ENCODE measurements at regions not wholly inside any gene's neighbourhood (a gene's known extent, or its start where the extent isn't known, plus 50 kb on each side); places are given as distances from the start of the nearest gene placed in this dataset.

DNA sequence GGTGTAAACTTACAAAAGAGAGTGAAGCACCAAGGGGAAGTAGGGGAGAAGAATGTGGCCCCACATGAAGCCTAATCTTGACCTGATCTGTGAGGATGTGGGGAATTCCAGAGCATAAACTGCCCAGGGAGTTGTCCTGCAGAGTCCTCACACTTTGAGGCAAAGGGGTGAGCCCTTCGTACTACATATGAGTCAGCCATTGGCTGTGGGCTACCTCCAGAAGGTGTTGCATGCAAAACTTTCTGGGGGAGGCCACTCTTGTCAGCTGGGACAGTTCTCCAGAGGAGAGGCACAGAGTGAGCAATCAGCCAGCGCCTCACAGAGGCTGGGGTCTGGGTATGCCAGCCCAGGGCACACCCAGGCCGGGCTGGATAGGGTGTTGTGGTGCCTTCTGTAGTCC, 98.1 kb upstream of the NMUR2 start:
- no peak for DNase-seq (ENCODE audit: extremely low read depth, low read depth)
- TF ChIP-seq, protein P1, sequence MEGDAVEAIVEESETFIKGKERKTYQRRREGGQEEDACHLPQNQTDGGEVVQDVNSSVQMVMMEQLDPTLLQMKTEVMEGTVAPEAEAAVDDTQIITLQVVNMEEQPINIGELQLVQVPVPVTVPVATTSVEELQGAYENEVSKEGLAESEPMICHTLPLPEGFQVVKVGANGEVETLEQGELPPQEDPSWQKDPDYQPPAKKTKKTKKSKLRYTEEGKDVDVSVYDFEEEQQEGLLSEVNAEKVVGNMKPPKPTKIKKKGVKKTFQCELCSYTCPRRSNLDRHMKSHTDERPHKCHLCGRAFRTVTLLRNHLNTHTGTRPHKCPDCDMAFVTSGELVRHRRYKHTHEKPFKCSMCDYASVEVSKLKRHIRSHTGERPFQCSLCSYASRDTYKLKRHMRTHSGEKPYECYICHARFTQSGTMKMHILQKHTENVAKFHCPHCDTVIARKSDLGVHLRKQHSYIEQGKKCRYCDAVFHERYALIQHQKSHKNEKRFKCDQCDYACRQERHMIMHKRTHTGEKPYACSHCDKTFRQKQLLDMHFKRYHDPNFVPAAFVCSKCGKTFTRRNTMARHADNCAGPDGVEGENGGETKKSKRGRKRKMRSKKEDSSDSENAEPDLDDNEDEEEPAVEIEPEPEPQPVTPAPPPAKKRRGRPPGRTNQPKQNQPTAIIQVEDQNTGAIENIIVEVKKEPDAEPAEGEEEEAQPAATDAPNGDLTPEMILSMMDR (IDR thresholded peaks at IDR 0.05; ENCODE audit: low read depth, low read length), result no peak

DNA sequence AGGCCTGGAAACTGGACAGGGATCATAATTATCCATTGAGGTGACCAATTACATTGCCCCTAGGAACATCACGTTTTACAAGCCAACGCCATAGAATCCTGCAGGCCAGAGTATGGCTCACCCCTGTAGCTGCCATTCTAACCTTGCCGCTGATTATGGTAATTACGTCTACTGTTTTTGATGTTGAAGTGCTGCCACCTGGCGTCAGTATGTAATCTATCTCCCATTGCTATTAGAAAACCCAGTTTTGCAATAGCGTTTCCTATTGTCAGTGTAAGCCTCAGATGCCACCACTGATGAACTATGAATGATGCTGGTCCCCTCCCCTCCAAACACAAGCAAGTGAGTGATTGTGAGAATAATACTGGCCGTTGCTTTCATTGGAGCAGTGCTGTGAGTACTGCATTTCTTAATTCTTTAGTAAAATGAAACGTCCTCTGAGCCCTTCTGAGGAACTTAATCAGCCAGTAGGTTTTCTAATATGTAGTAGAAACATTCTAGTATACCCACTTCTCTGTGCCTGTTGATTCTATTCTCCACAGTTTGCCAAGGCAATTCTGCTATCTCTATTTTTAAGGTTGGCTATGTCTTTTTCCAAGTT, 100.5 kb upstream of the NMUR2 start:
- TF ChIP-seq, protein P1 (IDR thresholded peaks at IDR 0.05; ENCODE audit: low read depth, low read length), result peak; percentile 48
- DNase-seq (ENCODE audit: extremely low read depth, low read depth), result no peak

DNA sequence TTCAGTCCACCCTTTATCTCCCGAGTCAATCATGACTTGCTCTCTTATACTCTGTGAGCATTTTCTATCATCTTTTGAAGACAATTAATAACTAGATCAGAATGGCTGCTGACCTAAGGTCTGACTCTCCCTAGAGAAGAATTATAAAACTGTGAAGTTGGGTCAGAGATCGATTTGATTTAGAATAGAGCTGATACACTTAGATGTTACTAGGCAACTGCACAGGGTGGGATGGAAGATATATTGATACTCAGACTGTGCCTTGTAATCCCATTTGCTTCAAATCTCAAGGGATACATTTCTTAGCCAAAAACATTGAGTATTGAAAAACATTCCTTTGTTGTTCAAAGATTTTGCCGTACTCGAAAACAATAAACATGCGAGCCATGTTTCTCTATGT, 106.0 kb upstream of the NMUR2 start:
- DNase-seq (ENCODE audit: extremely low read depth, low read depth), result no peak
- TF ChIP-seq, protein P1 (IDR thresholded peaks at IDR 0.05; ENCODE audit: low read depth, low read length), result no peak

DNA sequence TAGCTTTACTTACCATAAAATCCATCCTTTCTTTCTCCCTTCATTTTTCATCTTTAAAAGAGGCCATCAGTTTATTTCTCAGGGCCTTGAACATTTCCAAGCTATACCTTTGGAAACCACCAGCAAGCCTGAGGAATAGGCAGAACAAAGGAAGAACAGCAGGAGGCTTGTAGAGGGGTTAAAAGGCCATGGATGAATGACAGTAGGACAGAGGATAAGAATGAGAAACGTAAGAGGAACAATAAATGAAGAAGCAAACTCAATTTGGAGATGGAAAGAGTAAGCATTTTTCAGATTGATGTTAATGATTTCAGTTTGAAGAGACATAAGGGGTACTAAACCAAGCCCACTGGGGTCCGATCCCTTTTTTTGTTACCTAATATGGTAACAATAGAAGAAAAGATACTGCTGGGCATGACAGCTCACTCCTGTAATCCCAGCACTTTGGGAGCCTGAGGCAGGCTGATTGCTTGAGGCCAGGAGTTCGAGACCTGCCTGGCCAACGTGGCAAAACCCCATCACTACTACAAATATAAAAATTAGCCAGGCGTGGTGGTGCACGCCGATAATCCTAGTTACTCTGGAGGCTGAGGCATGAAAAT, 106.6 kb upstream of the NMUR2 start:
- TF ChIP-seq, protein P1 (IDR thresholded peaks at IDR 0.05; ENCODE audit: low read depth, low read length), result no peak
- DNase-seq (ENCODE audit: extremely low read depth, low read depth), result no peak

DNA sequence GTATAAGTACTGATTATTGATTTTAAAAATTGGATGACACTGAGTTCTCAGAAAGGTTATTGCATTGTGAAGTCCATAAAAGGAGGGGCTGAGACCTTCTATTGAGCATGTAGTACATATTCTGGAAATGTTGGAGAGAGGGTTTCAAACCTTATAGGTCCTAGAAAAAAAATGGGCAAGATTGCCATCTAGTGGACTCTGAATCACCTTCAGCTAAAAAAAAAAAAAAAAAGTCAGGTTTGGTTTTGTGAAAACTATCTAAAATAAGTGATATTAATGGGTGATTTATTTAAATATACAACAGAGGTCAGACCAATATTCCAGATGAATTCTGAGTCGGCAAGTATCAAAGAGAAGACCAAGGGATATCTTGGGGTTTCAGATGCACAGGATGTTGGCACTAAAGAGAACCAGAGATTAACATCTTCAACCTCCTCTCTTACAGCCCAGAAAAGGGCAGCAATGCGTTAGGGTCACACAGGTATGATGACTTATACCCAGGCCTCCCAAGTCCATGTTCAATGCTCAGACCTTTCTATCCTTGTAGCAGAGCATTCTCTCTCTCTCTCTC, 109.8 kb upstream of the NMUR2 start:
- TF ChIP-seq, protein P1 (IDR thresholded peaks at IDR 0.05; ENCODE audit: low read depth, low read length), result peak; percentile 37
- DNase-seq (ENCODE audit: extremely low read depth, low read depth), result no peak

DNA sequence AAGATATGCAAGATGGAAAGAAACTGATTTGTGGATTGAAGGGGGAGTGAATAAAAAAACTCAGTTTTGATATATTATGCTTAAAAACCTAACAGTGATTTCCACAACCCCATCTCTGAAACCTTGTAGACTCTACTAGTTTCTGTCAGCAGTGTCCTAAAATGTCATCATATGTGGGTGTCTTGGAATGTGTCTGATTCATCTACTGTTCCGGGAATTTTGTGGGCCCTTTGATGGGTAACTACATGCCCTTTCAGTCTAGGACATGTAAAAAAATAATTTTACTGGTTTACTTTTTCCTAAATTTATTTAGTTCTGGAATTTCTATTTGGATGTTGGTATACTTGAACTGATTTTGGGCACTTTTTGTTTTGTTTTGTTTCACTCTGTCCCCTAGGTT, 118.9 kb upstream of the NMUR2 start:
- TF ChIP-seq, protein P1 (IDR thresholded peaks at IDR 0.05; ENCODE audit: low read depth, low read length), result no peak
- DNase-seq (ENCODE audit: extremely low read depth, low read depth), result no peak

DNA sequence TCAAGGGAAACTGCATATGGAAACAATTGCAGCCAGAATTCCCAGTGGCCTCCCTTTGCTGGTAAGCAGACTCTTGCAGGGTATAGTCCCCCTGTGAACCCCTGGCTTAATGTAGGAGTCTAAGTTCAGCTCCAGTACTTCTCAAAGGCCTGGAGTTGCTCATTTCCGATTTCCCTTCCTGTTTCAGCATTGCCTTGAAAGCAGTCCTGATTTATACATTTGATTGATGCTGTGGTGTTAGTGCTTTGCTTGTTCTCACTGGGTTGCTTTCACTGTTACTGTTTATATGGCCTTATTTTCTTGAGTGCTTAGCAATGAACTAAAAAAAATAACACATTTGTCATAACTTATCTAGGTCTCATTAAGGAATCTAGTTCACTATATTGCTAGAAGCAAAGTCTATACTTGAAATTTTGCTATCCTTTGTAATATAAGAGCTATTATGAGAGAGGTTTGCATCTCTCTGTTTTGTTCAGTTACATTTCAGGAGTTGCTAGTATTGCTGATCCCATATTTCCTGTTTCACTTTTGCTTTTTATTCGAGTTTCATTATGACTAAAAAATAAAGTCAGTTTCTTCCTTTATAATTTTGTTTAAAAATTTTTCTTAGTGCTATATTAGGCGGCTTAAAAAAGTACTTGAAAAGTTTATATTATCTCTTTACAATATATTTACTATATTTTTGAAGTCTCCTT, 122.4 kb upstream of the NMUR2 start:
- DNase-seq (ENCODE audit: extremely low read depth, low read depth), result no peak
- TF ChIP-seq, protein P1 (IDR thresholded peaks at IDR 0.05; ENCODE audit: low read depth, low read length), result no peak

All from AG09319 (cell line).